ENCODE measurements at regions not wholly inside any gene's neighbourhood (a gene's known extent, or its start where the extent isn't known, plus 50 kb on each side); places are given as distances from the start of the nearest gene placed in this dataset.

GRCh38 chr6:14974372-14974771, 271.5 kb upstream of the JARID2 start:
- H3K4me3 ChIP-seq (ENCODE audit: low read depth, low read length) = no peak overlapping the region
- DNase-seq (ENCODE audit: low read depth) (no peak), FAIRE-seq (no peak)
- no peaks in the 10 kb centered on the region for H3K36me3 ChIP-seq (ENCODE audit: control insufficient read depth, insufficient read depth, low read length)
- TF ChIP-seq CTCF (IDR thresholded peaks at IDR 0.05; ENCODE audit: insufficient read depth, low read length, severe bottlenecking) = no peak
- no peaks in the 10 kb centered on the region for H3K27me3 ChIP-seq (ENCODE audit: control insufficient read depth, insufficient read depth, low read length)

GRCh38 chr6:14974792-14975470, 270.9 kb upstream of the JARID2 start:
- FAIRE-seq (no peak), DNase-seq (ENCODE audit: low read depth) (no peak)

GRCh38 chr6:14975471-14975817, 270.4 kb upstream of the JARID2 start:
- DNase-seq (ENCODE audit: low read depth) (no peak), FAIRE-seq (no peak)
- no peaks in the 10 kb centered on the region for H3K36me3 ChIP-seq (ENCODE audit: control insufficient read depth, insufficient read depth, low read length)
- H3K4me3 ChIP-seq (ENCODE audit: low read depth, low read length) = no peak overlapping the region
- H3K27me3 ChIP-seq (ENCODE audit: control insufficient read depth, insufficient read depth, low read length) = no peaks in the 10 kb centered on the region
- TF ChIP-seq CTCF (IDR thresholded peaks at IDR 0.05; ENCODE audit: insufficient read depth, low read length, severe bottlenecking) = no peak

More at GRCh38 chr6:14974792-14975470, 270.9 kb upstream of the JARID2 start:
- no peak overlapping the region for H3K4me3 ChIP-seq (ENCODE audit: low read depth, low read length)
- H3K36me3 ChIP-seq (ENCODE audit: control insufficient read depth, insufficient read depth, low read length) = no peaks in the 10 kb centered on the region
- TF ChIP-seq CTCF (IDR thresholded peaks at IDR 0.05; ENCODE audit: insufficient read depth, low read length, severe bottlenecking) = no peak
- no peaks in the 10 kb centered on the region for H3K27me3 ChIP-seq (ENCODE audit: control insufficient read depth, insufficient read depth, low read length)

- H3K4me3 ChIP-seq (ENCODE audit: low read depth, low read length) = no peak overlapping the region
Measured at GRCh38 chr6:14977747-14978382, 268.0 kb upstream of the JARID2 start.

GRCh38 chr6:14981960-14982359, 263.9 kb upstream of the JARID2 start:
- no peak for TF ChIP-seq CTCF (IDR thresholded peaks at IDR 0.05; ENCODE audit: insufficient read depth, low read length, severe bottlenecking)
- Histone ChIP-seq H3K4me3 (ENCODE audit: low read depth, low read length) (no peak overlapping the region), H3K36me3 (ENCODE audit: control insufficient read depth, insufficient read depth, low read length) (no peaks in the 10 kb centered on the region), H3K27me3 (ENCODE audit: control insufficient read depth, insufficient read depth, low read length) (no peaks in the 10 kb centered on the region)
- DNase-seq (ENCODE audit: low read depth) (no peak), FAIRE-seq (no peak)

More at GRCh38 chr6:14977747-14978382, 268.0 kb upstream of the JARID2 start:
- DNase-seq (ENCODE audit: low read depth) (no peak), FAIRE-seq (no peak)
- Histone ChIP-seq H3K27me3 (ENCODE audit: control insufficient read depth, insufficient read depth, low read length) (no peaks in the 10 kb centered on the region), H3K36me3 (ENCODE audit: control insufficient read depth, insufficient read depth, low read length) (no peaks in the 10 kb centered on the region)
- TF ChIP-seq CTCF (IDR thresholded peaks at IDR 0.05; ENCODE audit: insufficient read depth, low read length, severe bottlenecking) = no peak
